Panc1 (cell line): ENCODE measurements at regions not wholly inside any gene's neighbourhood (a gene's known extent, or its start where the extent isn't known, plus 50 kb on each side); places are given as distances from the start of the nearest gene placed in this dataset.

Source experiments
- POLR2AphosphoS5 ChIP-seq: IDR thresholded peaks from 2 replicates; pipeline ENCODE4 v1.6.1; 2012; ENCODE audit warnings: mild to moderate bottlenecking, low read depth, low read length, moderate library complexity
- TF ChIP-seq, protein P1 (sequence below): fragments of 450-650 bp; IDR thresholded peaks from 2 replicates; pipeline ENCODE4 v1.5.1; 2017; ENCODE audit warnings: mild to moderate bottlenecking

DNA sequence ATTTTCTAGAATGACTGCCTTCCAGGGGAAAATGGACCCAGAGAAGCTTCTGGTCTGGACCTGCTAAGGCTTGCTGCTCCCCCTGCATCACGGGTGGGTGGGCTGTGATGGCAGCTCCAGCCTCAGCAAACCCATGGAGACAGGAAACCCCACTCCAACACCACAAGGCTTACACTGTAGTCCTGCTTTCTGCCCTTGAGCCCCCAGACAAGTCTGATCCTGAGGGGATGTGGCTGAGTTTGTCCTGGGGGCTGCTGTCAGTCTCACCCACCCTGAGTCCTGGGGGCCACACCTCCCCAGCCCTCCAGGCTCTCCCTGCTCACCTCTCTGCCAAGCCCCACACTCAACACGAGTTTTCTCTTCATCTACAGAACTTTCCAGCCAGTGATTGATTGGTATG is 279.4 kb downstream of the EIPR1 start:
- no peak for TF ChIP-seq POLR2AphosphoS5
- TF ChIP-seq, protein P1, sequence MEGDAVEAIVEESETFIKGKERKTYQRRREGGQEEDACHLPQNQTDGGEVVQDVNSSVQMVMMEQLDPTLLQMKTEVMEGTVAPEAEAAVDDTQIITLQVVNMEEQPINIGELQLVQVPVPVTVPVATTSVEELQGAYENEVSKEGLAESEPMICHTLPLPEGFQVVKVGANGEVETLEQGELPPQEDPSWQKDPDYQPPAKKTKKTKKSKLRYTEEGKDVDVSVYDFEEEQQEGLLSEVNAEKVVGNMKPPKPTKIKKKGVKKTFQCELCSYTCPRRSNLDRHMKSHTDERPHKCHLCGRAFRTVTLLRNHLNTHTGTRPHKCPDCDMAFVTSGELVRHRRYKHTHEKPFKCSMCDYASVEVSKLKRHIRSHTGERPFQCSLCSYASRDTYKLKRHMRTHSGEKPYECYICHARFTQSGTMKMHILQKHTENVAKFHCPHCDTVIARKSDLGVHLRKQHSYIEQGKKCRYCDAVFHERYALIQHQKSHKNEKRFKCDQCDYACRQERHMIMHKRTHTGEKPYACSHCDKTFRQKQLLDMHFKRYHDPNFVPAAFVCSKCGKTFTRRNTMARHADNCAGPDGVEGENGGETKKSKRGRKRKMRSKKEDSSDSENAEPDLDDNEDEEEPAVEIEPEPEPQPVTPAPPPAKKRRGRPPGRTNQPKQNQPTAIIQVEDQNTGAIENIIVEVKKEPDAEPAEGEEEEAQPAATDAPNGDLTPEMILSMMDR: no peak
